ENCODE measurements at regions not wholly inside any gene's neighbourhood (a gene's known extent, or its start where the extent isn't known, plus 50 kb on each side); places are given as distances from the start of the nearest gene placed in this dataset.

DNA sequence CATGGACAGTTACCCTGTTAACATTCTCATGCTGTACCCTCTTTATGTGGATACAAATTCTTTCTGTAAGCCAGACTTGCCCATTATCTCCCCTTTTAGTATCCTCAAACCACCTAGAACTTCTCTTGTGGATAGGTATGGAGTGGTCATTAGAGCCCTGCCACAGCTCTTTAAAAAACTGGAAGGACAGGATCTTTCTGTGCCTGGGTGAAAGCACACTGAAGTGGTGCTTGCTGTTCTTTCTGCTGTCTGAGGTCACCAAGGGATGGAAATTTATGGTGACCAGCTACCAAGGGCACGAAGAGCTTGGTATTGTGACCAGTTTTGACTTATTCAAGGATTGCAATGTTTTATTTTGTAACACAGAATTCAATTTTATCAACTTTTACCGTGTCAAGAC is 344.2 kb downstream of the CBLL2 start:
- TF ChIP-seq, protein P1, sequence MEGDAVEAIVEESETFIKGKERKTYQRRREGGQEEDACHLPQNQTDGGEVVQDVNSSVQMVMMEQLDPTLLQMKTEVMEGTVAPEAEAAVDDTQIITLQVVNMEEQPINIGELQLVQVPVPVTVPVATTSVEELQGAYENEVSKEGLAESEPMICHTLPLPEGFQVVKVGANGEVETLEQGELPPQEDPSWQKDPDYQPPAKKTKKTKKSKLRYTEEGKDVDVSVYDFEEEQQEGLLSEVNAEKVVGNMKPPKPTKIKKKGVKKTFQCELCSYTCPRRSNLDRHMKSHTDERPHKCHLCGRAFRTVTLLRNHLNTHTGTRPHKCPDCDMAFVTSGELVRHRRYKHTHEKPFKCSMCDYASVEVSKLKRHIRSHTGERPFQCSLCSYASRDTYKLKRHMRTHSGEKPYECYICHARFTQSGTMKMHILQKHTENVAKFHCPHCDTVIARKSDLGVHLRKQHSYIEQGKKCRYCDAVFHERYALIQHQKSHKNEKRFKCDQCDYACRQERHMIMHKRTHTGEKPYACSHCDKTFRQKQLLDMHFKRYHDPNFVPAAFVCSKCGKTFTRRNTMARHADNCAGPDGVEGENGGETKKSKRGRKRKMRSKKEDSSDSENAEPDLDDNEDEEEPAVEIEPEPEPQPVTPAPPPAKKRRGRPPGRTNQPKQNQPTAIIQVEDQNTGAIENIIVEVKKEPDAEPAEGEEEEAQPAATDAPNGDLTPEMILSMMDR (IDR thresholded peaks at IDR 0.05) = no peak
- no peak for TF ChIP-seq POLR2A (IDR thresholded peaks at IDR 0.05)
- no peak for TF ChIP-seq POLR2AphosphoS5 (IDR thresholded peaks at IDR 0.05)
